ENCODE measurements at regions not wholly inside any gene's neighbourhood (a gene's known extent, or its start where the extent isn't known, plus 50 kb on each side); places are given as distances from the start of the nearest gene placed in this dataset.

DNA sequence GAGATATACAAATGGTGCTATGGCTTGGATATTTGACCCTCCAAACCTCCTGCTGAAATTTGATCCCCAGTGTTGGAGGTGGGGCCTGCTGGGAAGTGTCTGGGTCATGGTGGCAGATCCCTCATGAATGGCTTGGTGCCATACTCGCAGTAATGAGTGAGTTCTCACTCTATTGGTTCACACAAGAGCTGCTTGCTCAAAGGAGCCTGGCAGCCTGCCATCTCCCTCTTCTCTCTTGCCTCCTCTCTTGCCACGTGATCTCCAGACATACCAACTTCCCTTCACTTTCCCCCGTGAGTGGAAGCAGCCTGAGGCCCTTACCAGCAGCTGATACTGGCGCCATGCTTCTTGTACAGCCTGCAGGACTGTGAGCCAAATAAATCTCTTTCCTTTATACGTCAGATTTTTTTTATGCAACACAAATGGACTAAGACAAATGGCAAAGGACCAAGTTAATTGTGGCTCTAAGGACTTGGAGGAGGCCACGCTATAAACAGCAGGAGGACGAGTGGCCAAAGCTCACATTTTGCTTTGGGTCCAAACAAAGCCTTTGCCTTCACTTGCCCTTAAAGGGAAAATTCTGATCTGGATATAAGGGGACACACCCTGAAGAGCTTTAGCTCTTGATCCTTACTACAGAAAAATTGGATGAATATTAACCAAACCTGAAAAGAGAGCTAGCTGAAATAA is 214.7 kb downstream of the SS18 start:
- no peak for DNase-seq (ENCODE audit: low read depth, low spot score)

DNA sequence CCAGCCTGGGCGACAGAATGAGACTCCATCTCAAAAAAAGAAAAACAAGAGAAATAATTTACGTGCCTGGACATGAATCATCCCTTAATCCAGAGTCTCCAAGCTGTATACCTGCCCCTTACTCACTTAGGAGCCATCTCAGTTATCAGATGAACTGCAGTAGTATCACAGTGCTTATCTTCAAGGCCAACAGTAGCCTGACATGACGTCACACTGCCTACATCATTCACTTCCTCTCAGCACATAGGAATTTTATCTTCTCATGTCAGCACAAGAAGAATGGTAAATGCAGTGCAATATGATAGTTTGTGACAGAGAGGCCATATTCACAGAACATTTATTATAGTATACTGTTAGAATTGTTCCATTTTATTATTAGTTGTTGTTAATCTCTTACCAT is 216.6 kb downstream of the SS18 start:
- DNase-seq (ENCODE audit: low read depth, low spot score): no peak

DNA sequence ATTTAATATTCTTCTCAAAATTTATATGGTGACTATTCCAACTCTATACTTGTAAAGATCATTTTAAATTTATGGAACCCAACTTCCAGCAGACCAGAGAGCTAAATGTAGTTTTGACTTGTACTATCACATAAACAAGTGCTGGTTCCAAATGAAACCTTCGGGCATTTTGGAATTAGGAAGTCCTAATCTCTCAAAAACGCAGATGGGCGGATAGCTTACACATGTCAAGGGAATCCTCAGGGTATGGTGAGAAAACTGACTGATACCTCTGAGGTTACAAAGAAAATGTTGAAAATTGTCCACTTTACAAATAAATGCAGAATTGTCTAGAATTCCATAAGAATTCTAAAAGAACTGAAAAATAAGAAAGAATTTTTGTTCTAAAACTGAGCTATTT is 224.1 kb downstream of the SS18 start:
- no peak for DNase-seq (ENCODE audit: low read depth, low spot score)

- DNase-seq (ENCODE audit: low read depth, low spot score): no peak
These were observed 227.4 kb downstream of the SS18 start for GRCh38 chr18:25862881-25863600.

GRCh38 chr18:25853691-25854433 is 236.6 kb downstream of the SS18 start:
- DNase-seq (ENCODE audit: low read depth, low spot score): no peak

- DNase-seq (ENCODE audit: low read depth, low spot score): no peak
These were observed 246.6 kb downstream of the SS18 start for GRCh38 chr18:25843791-25844190.

DNA sequence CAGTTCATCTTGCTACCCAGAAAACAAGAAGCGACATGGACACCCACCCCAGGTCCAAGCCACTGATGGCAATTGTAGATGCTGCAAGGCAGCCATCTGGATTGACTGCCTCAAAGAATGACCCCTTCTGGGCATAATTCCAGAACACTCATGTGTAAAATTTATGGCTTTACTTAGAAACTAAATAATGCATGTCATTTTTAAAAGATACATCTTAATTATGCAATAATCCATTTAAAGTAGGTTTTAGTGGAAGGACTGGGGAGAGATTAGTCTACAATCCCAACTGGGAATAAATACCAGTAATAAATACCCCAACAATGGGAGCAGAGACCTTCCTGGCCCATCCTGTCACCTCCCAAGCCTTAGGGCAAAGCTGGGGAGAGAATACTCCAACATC is 247.7 kb downstream of the SS18 start:
- DNase-seq (ENCODE audit: low read depth, low spot score): no peak

GRCh38 chr18:25834061-25834460 is 256.4 kb downstream of the SS18 start:
- DNase-seq (ENCODE audit: low read depth, low spot score): no peak

DNA sequence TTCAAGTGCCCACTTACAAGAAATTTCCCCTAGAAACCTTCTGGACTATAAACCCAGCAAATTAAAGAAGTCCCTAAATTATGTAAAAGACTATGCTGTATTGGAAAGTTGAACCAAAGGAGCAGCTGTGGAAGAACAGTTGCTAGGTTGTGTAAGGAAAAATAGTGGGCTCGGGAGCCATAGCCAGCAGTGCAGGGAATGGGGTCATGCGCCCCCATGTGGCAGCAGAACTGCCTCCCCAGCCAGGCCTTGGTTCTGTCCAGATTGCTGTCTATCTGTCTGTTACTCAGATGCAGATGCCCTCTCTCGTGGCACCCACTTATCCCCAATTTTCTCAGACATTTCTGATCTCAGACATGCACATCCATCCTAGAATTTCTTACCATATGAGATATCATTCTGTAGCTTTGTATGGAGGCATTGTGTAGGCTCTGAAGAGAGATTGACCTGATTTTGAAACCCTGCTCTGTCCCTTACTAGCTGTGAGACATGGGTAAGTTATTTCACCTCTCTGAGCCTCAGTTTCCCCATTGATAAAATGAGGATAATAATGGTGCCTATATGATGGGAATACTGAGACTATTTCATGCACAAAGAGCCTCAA is 258.3 kb downstream of the SS18 start:
- no peak for DNase-seq (ENCODE audit: low read depth, low spot score)

- DNase-seq (ENCODE audit: low read depth, low spot score): no peak
These were observed 259.1 kb downstream of the SS18 start for GRCh38 chr18:25831301-25831701.

GRCh38 chr18:25830787-25831186 is 259.6 kb downstream of the SS18 start:
- no peak for DNase-seq (ENCODE audit: low read depth, low spot score)

GRCh38 chr18:25827961-25828561 is 262.4 kb downstream of the SS18 start:
- DNase-seq (ENCODE audit: low read depth, low spot score): no peak

- DNase-seq (ENCODE audit: low read depth, low spot score): no peak
These were observed 263.2 kb downstream of the SS18 start for GRCh38 chr18:25827228-25827627.

- no peak for DNase-seq (ENCODE audit: low read depth, low spot score)
These were observed 263.6 kb downstream of the SS18 start for GRCh38 chr18:25826823-25827222.

DNA sequence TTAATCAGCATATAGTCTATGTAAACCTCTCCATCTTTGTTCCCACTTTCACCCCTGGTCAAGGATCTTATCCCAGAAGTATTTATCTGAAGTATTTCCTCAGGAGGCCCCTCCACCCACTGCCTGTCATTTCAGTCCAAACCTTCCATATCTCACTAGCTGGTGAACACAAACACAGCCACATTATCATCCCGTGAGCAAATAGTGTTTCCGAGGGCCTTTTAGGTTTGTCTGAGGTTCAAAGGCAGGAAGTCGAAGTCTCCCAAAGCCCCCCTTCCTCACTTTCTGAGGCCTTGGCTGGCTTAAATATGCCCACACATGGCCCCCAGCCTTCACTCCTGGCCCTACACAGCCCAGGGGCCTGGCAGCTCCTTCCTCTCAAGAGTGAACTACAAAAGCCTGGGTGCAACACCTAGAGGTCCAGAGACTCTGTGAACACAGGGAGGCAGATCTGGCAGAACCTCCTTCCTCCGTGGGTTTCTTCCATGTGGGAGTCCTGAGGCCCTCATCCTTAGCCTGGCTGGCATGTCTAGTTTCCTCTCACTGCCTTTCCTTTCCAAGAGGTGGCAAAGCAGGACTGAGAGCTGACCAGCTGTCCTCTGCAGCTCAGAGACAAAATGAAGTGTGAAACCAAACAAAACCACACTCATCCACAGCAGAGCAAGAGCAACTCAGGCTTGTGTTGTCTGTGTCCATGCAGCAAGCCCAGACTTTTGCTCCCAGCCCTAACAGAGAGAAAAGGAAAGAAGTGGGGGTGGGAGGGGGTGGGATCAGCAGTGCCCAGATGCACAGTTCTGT is 264.2 kb downstream of the SS18 start:
- DNase-seq (ENCODE audit: low read depth, low spot score): no peak

GRCh38 chr18:25825056-25825455 is 265.4 kb downstream of the SS18 start:
- DNase-seq (ENCODE audit: low read depth, low spot score): no peak

GRCh38 chr18:25819746-25820363 is 270.6 kb downstream of the SS18 start:
- DNase-seq (ENCODE audit: low read depth, low spot score): no peak

DNA sequence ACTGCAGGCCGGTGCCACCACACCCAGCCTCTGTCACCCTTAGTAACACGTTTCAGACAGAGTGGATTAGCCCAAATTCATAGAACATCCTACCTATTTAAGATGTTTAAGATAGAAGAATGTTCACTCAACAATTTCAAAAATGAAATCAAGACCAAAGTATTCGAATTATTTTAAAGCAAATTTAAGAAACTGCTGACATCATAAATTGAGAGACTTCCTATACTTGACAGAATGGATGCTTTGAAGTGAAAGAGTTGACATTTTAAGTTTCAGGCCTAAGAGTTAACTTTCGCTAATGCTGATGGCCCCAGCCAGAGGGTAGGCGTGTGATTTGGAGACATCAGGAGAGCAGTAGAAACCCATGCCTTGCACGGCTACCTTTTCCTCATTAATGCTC is 271.9 kb downstream of the SS18 start:
- DNase-seq (ENCODE audit: low read depth, low spot score): no peak

DNA sequence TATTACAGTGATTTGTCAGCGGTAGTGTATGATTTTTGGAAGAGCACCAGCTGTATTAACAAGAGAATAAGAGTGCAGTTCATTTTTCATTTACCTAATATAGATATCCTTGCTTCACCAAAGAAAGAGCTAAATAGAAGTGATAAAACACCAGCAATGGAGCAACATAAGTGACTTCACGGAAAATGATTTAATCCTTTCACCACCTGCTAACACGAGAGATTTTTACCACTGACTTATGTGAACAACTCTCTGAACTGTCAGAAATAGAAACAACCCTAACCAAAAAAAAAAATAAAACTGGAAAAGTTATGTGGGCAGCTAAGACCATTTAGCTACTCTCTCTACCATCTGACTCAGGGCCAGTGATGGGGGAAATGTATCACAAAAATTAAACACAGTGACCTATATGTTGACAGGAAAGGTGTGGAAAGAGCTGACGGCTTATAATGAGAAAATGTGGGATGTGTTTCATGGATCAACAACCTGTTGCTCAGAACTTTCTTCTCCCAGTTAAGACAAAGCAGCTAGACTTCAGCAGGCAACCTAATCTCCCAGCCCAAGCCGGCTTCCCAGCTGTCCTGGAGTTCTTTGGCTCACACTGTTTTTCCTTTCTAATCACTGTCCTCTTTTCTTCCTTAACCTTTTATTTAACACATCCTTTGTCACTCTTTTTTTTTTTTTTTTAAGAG is 272.7 kb downstream of the SS18 start:
- no peak for DNase-seq (ENCODE audit: low read depth, low spot score)

DNA sequence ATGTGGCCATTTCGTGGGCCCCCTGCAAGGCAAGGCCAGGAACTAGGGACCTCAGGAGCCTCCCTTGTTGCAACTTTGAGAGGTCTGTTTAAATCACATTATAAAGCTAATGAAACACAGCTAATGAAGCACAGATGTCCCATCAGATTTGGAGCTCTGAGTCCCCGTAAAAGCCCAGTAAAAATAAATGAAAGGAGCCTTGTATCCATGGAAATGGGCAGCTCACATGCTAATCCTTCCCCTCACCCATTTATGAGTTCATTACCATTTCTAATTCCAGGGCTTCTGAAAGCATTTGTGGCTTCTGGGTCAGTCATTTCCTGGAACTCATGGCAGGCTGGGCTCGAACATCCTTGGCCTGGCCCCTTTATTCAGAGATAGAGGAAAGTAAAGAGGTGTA is 274.8 kb downstream of the SS18 start:
- no peak for DNase-seq (ENCODE audit: low read depth, low spot score)

Data from brain pericyte (primary cell).